ENCODE measurements at regions not wholly inside any gene's neighbourhood (a gene's known extent, or its start where the extent isn't known, plus 50 kb on each side); places are given as distances from the start of the nearest gene placed in this dataset.

GRCh38 chr18:30676053-30676480 is 366.5 kb downstream of the DSC3 start:
- no peaks in the 10 kb centered on the region for H3K4me1 ChIP-seq (ENCODE audit: control insufficient read depth, insufficient read depth, low read length)
- H3K36me3 ChIP-seq (ENCODE audit: control insufficient read depth, insufficient read depth, low read length): no peaks in the 10 kb centered on the region
- intact Hi-C loops (cut with micrococcal nuclease; ENCODE audit: unreplicated experiment) (no loop called here), in situ Hi-C loops (cut with HindIII; ENCODE audit: low pct_unique_long_range_greater_than_20kb, low sequenced_read_pairs) (no loop called here)
- POLR2A ChIA-PET: no interaction called here
- DNase-seq (ENCODE audit: low read depth, low spot score) (no peak), ATAC-seq (no peak)
- BruUV-seq (replicated peaks): no TSS peak
- CTCF ChIA-PET: no interaction called here
- H3K27me3 ChIP-seq (ENCODE audit: control insufficient read depth, insufficient read depth, low read length): no peaks in the 10 kb centered on the region
- no peak overlapping the region for H3K27ac ChIP-seq (ENCODE audit: low read length)
- H3K9me3 ChIP-seq (ENCODE audit: control insufficient read depth, insufficient read depth, low read depth, low read length): no peaks in the 10 kb centered on the region
- H3K4me3 ChIP-seq (ENCODE audit: low read depth in 2 of 2, low read length in 2 of 2): no peak overlapping the region
- TF ChIP-seq POLR2AphosphoS5 (IDR thresholded peaks at IDR 0.05; ENCODE audit: low read depth, low read length): no peak
- TF ChIP-seq SIN3A (IDR thresholded peaks at IDR 0.05; ENCODE audit: borderline replicate concordance, insufficient read depth, low read depth, low read length): no peak
- TF ChIP-seq TCF7L2 (IDR thresholded peaks at IDR 0.05; ENCODE audit: low read depth, low read length): no peak
- TF ChIP-seq, protein P1, sequence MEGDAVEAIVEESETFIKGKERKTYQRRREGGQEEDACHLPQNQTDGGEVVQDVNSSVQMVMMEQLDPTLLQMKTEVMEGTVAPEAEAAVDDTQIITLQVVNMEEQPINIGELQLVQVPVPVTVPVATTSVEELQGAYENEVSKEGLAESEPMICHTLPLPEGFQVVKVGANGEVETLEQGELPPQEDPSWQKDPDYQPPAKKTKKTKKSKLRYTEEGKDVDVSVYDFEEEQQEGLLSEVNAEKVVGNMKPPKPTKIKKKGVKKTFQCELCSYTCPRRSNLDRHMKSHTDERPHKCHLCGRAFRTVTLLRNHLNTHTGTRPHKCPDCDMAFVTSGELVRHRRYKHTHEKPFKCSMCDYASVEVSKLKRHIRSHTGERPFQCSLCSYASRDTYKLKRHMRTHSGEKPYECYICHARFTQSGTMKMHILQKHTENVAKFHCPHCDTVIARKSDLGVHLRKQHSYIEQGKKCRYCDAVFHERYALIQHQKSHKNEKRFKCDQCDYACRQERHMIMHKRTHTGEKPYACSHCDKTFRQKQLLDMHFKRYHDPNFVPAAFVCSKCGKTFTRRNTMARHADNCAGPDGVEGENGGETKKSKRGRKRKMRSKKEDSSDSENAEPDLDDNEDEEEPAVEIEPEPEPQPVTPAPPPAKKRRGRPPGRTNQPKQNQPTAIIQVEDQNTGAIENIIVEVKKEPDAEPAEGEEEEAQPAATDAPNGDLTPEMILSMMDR (IDR thresholded peaks at IDR 0.05): no peak
- no peak for TF ChIP-seq REST (IDR thresholded peaks at IDR 0.05; ENCODE audit: insufficient read depth in 1 of 2, low read depth in 2 of 2, low read length in 1 of 2)

DNA sequence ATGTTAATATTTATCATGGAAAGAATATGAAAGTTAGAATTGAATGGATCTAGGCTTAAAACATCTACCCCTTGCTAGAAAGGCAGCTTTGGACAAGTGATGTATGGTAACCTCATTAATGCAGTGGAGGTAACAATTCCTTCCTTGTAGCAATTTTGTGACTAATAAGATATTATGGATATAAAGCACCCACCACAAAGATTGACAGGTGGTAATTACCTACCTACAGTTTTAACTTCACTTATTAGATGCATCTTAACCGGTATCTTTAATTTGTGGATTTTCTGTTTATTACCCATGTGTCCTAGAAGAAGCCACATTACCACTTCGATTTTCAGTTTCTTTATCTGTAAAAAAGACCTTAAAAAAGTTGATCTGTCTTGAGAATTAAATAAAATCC is 367.0 kb downstream of the DSC3 start:
- intact Hi-C loops (cut with micrococcal nuclease; ENCODE audit: unreplicated experiment): no loop called here
- no peaks in the 10 kb centered on the region for H3K36me3 ChIP-seq (ENCODE audit: control insufficient read depth, insufficient read depth, low read length)
- no peaks in the 10 kb centered on the region for H3K27me3 ChIP-seq (ENCODE audit: control insufficient read depth, insufficient read depth, low read length)
- H3K27ac ChIP-seq (ENCODE audit: low read length): no peak overlapping the region
- ATAC-seq: no peak
- no peaks in the 10 kb centered on the region for H3K9me3 ChIP-seq (ENCODE audit: control insufficient read depth, insufficient read depth, low read depth, low read length)
- H3K4me1 ChIP-seq (ENCODE audit: control insufficient read depth, insufficient read depth, low read length): no peaks in the 10 kb centered on the region
- no TSS peak for BruUV-seq (replicated peaks)
- no peak overlapping the region for H3K4me3 ChIP-seq (ENCODE audit: low read depth in 2 of 2, low read length in 2 of 2)
- no peak for TF ChIP-seq POLR2AphosphoS5 (IDR thresholded peaks at IDR 0.05; ENCODE audit: low read depth, low read length)
- no peak for TF ChIP-seq TCF7L2 (IDR thresholded peaks at IDR 0.05; ENCODE audit: low read depth, low read length)
- TF ChIP-seq REST (IDR thresholded peaks at IDR 0.05; ENCODE audit: insufficient read depth in 1 of 2, low read depth in 2 of 2, low read length in 1 of 2): no peak
- TF ChIP-seq, protein P1 (IDR thresholded peaks at IDR 0.05): no peak
- no peak for TF ChIP-seq SIN3A (IDR thresholded peaks at IDR 0.05; ENCODE audit: borderline replicate concordance, insufficient read depth, low read depth, low read length)
- in situ Hi-C loops (cut with HindIII; ENCODE audit: low pct_unique_long_range_greater_than_20kb, low sequenced_read_pairs): no loop called here
- CTCF ChIA-PET: no interaction called here
- POLR2A ChIA-PET: no interaction called here
- no peak for DNase-seq (ENCODE audit: low read depth, low spot score)

Measured in Panc1 (cell line).